Dendritic cell treated with granulocyte-macrophage colony-stimulating factor and Interleukin-4, amounts not matched to agents 40 ng/mL and 50 ng/mL, for 4 days (primary cell): ENCODE measurements at regions not wholly inside any gene's neighbourhood (a gene's known extent, or its start where the extent isn't known, plus 50 kb on each side); places are given as distances from the start of the nearest gene placed in this dataset.

ENCODE experiments used
- H3K27ac Mint-ChIP-seq: one replicate; pipeline ENCODE4 v1.8.0; 2022; ENCODE audit warnings: mild to moderate bottlenecking, mixed read lengths
- H3K27me3 Mint-ChIP-seq: one replicate; pipeline ENCODE4 v1.8.0; 2022; ENCODE audit warnings: mild to moderate bottlenecking, mixed read lengths
- H3K36me3 Mint-ChIP-seq: one replicate; pipeline ENCODE4 v1.8.0; 2022; ENCODE audit warnings: low read depth, mixed read lengths
- H3K4me1 Mint-ChIP-seq: one replicate; pipeline ENCODE4 v1.8.0; 2022; ENCODE audit warnings: low read depth, mixed read lengths
- H3K4me3 Mint-ChIP-seq: one replicate; pipeline ENCODE4 v1.8.0; 2022; ENCODE audit warnings: mild to moderate bottlenecking, moderate library complexity, mixed read lengths
- H3K9me3 Mint-ChIP-seq: one replicate; pipeline ENCODE4 v1.8.0; 2022; ENCODE audit warnings: mixed read lengths
- intact Hi-C: fragments of 100-400 bp; cut with micrococcal nuclease; formaldehyde crosslinking; loops from one replicate; pipeline ENCODE4 v1.15.0; 2022

DNA sequence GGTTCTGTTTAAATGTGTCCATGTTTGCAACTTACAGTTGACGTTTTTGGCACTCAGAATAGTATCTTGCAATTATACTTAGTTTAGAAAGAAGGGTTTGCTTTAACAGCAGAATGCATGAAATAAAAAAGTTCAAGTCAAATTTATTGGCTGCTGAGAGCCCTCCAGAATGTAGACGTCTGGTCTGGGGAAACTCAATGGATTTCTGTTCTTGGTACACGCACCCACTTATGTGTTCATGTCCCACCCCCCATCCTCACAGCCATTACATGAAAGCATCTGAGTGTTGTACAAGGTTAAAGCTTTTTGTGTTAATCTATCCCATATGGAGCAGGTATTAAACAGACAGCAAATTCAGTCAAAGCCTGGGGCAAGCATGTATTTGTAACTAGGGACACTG, 219.5 kb downstream of the SOX11 start:
- Mint-ChIP-seq H3K4me1 (no peaks in the 10 kb centered on the region), H3K27ac (no peak overlapping the region), H3K9me3 (peaks cover 2% of the 10 kb centered on the region), H3K4me3 (no peak overlapping the region), H3K27me3 (no peaks in the 10 kb centered on the region), H3K36me3 (no peaks in the 10 kb centered on the region)
- intact Hi-C loops, result no loop called here

DNA sequence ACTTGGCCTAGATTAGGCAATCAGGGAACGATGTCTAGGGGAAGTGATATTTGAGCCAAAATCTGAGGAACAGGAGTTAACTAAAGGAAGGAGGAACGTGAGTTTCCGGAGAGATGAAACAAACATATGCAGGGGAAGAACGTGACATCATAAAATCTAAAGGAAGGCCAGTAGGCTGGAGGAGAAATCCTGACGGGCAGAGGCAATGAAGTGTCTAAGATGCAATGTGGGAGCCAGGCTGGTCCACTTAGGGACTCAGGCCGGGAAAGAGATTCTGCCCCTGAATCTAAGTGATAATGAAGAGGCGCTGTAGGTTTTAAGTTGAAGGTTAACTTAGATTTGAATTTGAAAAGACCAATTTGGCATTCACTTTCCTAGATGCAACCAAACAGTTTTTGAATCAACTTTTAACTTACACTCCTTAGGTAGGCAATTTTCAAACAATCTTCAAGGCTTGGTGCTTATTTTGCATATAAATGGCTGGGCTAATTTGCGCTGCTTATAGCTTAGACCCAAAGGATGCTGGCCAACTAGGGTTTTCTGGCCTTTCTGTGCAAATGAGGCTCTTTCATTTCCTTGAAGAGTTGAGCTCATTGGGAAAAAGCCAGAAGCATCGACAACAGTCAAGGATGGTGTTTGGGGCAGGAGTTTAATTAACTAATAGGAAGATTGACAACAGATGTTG, 221.7 kb downstream of the SOX11 start:
- Mint-ChIP-seq H3K4me1 (no peaks in the 10 kb centered on the region), H3K9me3 (no peaks in the 10 kb centered on the region), H3K27me3 (no peaks in the 10 kb centered on the region), H3K4me3 (no peak overlapping the region), H3K27ac (no peak overlapping the region), H3K36me3 (no peaks in the 10 kb centered on the region)
- intact Hi-C loops, result no loop called here

DNA sequence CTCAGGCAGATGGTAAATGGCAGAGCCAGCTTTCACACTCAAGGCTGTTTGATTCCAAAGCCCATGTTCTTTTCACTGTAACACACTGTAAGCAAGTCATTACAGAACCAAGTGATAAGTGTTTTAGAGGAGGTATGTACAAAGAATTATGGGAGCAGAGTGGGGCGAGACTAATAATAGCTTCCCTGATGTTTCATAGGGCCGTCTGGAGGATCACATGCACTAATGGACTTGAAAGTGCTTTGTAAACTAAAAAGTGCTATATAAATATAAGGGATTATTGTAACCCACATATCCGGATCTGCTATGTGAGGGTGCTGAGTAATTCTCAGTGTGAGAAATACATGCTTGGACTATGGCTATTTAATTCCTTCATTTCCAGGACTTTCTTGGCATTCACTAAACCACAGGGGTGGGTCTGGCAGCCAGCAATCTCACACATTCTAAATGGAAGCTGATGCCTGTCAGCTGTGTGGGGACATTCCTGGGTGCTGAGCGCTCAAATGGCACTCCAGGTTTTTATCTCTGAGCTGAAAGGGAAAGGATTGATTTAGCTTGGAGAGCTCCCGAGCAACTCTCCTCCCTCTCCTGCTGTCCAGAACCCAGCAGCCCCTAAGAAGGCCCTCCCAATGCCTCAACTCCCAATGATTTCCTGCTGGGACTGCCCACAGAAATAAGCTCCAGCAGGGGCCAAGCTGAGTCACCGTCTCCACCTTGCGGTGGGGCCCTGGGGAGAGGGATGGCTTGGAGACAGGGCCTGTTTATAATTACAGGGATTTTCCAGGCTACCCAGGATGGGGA, 222.8 kb downstream of the SOX11 start:
- Mint-ChIP-seq H3K27me3 (no peaks in the 10 kb centered on the region), H3K36me3 (no peaks in the 10 kb centered on the region), H3K9me3 (no peaks in the 10 kb centered on the region), H3K27ac (no peak overlapping the region), H3K4me1 (no peaks in the 10 kb centered on the region), H3K4me3 (no peak overlapping the region)
- intact Hi-C loops, result no loop called here

DNA sequence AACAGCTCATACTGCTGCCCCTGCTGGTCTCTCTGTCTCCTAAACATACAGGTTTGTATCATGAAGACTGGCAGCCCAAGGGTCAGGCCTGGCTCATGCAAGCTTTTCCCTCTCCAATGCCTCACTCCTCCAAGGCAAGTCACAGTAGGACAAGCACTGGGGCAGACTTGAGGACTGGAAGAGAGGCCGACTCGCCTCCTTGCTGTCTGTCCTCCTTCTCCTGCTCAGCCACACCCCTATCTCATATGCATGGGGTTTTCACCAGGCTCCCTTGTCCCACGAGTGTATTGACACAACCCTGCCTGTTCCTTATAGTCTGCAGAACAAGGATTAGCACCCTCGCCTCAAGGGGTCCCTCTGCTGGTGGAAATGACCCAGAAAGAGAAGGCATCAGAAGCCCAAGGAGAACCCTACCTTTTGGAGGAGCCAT, 223.7 kb downstream of the SOX11 start:
- Mint-ChIP-seq H3K9me3 (no peaks in the 10 kb centered on the region), H3K27ac (no peak overlapping the region), H3K4me1 (no peaks in the 10 kb centered on the region), H3K4me3 (no peak overlapping the region), H3K27me3 (no peaks in the 10 kb centered on the region), H3K36me3 (no peaks in the 10 kb centered on the region)
- intact Hi-C loops, result no loop called here

DNA sequence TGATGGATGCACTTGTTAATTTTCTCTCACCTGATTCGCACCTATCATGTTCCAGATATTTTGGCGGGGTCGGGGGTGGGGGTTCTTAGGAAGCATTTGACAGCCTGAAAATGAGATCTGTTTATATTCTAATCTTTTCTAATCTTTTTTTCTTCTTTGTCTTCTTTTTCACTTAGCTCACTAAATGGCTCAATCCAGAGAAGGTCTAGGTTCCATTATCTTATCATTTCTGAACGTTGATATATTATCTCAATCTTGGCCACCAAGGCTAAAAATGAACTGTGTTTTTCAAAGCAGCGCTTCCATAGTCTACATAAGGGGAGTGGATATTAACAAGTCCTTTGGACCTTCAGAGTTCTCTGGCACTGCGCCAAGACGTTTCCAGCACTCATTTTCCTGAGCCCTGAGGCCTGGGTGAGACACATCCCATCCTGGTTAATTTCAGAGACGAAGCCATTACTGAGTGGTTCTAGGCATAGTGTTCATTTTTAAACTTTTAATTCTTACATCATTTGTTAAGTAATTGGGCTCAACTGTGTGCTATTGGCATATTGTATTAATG, 229.0 kb downstream of the SOX11 start:
- intact Hi-C loops, result no loop called here
- no peaks in the 10 kb centered on the region for H3K4me1 Mint-ChIP-seq
- no peak overlapping the region for H3K4me3 Mint-ChIP-seq
- no peaks in the 10 kb centered on the region for H3K36me3 Mint-ChIP-seq
- no peak overlapping the region for H3K27ac Mint-ChIP-seq
- H3K27me3 Mint-ChIP-seq, result no peaks in the 10 kb centered on the region
- H3K9me3 Mint-ChIP-seq, result peaks cover 25% of the 10 kb centered on the region

DNA sequence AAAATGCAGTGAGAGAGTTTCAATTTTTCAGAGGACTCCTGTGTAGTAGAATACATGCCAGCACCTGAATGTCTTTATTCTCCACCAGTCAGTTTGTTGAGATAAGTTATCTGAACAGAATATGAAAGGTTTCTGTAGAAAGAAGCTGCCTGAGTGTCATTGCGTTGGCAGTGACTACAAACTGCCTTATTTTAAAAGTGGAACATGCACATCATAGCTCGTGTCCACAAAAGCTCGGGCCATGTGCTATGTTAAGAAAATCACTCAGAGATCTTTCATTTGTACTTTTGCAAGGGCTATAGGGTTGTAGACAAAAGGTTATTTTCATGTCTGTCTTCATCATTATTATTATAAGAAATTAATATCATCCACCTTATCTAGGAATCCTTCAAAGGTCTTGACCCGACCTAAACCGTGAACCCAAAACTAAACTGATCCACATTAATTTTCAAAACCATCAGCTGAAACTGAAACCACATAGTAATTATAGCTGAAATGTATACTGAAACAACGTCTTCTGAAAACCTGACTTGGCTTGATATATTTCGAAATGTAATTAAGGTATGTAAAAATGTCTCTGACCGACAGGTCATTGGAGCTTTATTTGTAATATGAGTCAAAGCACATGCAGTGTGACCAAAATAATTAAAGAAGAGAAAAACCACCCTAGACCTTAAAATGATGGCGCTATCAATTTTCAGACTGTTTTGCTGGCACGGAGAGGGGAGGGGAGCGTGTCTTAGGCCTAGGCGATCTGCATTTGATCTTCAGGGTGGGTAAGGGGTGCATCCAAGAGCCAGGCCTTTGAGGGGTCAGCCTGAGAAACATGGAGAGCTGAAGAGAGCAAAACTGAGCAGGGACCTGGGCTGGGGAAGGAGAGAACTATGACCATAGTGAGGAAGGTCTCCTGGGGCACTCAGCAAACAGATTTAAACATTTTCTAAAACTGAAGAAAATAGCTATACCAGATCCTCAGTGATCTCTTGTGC, 232.1 kb downstream of the SOX11 start:
- no peak overlapping the region for H3K4me3 Mint-ChIP-seq
- H3K27ac Mint-ChIP-seq, result no peak overlapping the region
- no peaks in the 10 kb centered on the region for H3K27me3 Mint-ChIP-seq
- H3K36me3 Mint-ChIP-seq, result no peaks in the 10 kb centered on the region
- intact Hi-C loops, result no loop called here
- peaks cover 33% of the 10 kb centered on the region for H3K9me3 Mint-ChIP-seq
- H3K4me1 Mint-ChIP-seq, result no peaks in the 10 kb centered on the region

DNA sequence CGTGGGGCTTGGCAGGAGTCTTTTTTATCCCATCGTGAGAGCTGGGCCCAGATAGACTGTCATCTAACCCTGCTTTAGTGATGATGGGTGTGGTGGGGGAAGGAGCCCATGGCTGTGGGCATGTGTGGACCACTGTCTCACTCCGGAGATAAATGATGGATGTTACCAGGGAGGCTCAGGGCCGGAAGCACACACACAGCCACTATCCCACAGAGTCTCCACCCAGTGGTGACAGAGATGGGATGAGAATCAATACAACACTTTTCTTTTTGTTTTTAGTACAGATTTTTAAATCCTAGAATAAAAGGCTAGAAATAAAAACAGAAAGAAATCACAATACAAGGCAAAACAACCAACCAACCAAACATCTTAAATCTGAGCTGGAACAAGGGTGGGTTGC, 233.4 kb downstream of the SOX11 start:
- Mint-ChIP-seq H3K4me3 (no peak overlapping the region), H3K4me1 (no peaks in the 10 kb centered on the region)

DNA sequence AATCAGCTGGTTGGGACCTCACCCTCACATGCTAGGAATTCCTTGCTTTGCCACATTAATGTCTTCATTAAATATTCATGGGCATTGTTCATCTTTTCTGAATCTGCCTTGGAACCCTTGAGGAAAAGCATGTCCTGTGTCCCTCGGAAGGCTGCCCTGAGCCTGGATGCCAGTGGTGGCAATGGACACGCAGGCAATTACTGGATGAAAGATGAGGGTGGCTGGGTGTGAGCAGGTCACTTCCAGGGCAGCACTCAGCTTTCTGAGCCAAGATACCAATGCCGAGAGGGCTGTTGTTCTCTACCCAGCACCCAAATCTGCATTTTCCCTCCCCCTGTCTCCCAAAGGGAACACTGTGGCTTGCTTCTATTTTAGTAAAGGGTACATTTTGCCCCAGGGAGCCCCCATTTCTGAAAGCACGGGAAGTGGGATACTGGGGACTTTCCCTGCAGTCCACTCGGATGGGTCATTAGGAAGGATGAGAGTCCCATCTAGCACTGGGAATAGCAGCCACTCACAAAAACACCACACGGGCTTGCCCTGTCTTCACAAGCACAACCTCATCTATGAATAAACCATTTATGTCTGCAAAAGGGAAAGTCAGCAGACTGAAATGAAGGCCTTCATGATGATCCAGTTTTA, 234.8 kb downstream of the SOX11 start:
- Mint-ChIP-seq H3K9me3 (peaks cover 41% of the 10 kb centered on the region), H3K27ac (no peak overlapping the region), H3K27me3 (no peaks in the 10 kb centered on the region), H3K4me3 (no peak overlapping the region), H3K36me3 (no peaks in the 10 kb centered on the region), H3K4me1 (no peaks in the 10 kb centered on the region)
- intact Hi-C loops, result no loop called here

More for the DNA sequence above, 233.4 kb downstream of the SOX11 start:
- Mint-ChIP-seq H3K27me3 (no peaks in the 10 kb centered on the region), H3K9me3 (peaks cover 41% of the 10 kb centered on the region), H3K27ac (no peak overlapping the region), H3K36me3 (no peaks in the 10 kb centered on the region)
- intact Hi-C loops, result no loop called here

DNA sequence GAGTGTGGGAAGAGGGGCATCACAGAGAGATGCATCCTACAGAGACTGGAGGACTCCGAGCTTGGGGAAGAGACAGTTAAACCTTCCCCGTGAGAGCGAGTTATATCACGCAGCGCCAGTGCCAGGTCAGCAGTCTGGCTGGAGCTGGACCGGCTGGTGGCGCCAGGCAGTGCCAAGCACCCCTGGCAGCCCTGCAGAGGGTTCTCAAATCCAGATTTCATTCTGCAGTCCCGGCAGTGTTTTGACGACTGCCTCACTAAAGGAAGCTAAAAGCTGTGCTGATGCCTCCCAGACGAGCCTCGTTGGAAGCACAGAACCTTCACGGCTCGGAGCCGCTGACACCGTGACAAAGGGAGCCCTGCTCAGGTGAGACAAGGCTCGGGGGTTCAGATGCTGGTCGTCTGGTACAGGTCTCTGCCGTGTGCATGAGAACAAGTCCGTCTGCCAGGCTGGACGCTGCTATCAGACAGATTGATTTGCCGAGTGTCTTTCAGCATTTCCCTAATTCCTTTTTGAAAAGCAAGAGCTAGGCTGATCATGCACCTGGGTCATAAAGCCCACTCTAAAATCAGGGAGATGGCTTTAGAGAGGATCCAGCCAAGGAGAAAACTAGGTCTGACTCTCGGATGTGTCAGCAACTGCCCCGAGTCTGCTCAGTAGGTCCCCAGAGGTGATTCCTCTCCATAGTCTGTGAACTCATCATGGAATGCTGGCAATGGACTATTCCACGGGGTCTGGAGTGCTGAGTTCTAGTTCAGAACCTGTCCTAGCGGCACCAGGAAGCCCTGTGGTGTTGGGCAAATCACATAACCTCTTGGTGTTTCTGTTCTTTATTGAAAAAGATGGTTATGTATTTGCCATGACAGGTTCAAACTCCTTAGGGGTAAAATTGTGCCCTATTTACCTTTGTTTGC, 240.6 kb downstream of the SOX11 start:
- no peaks in the 10 kb centered on the region for H3K27me3 Mint-ChIP-seq
- H3K4me1 Mint-ChIP-seq, result no peaks in the 10 kb centered on the region
- intact Hi-C loops, result no loop called here
- no peaks in the 10 kb centered on the region for H3K36me3 Mint-ChIP-seq
- H3K9me3 Mint-ChIP-seq, result peaks cover 40% of the 10 kb centered on the region
- no peak overlapping the region for H3K4me3 Mint-ChIP-seq
- H3K27ac Mint-ChIP-seq, result no peak overlapping the region

DNA sequence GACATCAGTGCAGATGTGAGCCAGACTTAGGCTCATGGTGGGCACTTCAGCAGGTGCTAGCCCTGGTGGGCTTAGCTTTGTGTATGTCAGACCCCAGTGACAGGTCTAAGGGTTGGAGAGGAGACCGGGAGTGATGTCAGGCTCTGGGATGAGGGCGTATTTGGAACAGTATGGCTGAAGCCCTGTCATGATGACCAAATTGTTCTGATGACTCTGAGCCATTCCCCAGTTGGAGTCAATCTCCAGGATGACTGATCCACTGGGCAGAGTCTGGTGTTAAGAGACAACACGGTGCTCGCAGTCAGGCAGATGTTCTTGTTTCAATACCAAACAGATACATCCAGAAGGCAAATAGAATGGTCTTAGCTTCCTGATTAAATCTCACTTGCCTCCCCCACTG, 241.5 kb downstream of the SOX11 start:
- H3K27ac Mint-ChIP-seq, result no peak overlapping the region
- H3K4me3 Mint-ChIP-seq, result no peak overlapping the region
- H3K4me1 Mint-ChIP-seq, result no peaks in the 10 kb centered on the region
- intact Hi-C loops, result no loop called here
- no peaks in the 10 kb centered on the region for H3K36me3 Mint-ChIP-seq
- peaks cover 33% of the 10 kb centered on the region for H3K9me3 Mint-ChIP-seq
- no peaks in the 10 kb centered on the region for H3K27me3 Mint-ChIP-seq

DNA sequence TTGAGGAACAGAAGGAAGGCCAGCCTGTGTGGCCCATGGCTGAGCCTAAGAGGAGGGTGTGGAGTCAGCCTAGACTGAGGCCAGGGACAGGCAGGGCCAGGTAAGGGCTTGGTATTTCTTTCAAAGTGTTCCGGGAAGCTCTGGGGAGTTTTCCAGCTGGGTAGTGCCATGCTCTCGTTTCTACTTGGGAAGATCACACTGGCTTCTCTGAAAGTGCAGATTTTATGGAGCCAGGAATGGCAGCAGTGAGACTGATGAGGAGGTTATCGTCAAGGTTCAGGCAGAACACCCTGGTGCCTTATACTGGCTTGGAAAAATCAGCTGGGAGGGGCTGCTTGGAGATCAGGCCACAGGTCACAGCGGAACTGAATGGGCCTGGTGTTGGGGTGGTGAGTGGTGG, 245.1 kb downstream of the SOX11 start:
- Mint-ChIP-seq H3K4me3 (no peak overlapping the region), H3K27me3 (no peaks in the 10 kb centered on the region)
- intact Hi-C loops, result no loop called here

DNA sequence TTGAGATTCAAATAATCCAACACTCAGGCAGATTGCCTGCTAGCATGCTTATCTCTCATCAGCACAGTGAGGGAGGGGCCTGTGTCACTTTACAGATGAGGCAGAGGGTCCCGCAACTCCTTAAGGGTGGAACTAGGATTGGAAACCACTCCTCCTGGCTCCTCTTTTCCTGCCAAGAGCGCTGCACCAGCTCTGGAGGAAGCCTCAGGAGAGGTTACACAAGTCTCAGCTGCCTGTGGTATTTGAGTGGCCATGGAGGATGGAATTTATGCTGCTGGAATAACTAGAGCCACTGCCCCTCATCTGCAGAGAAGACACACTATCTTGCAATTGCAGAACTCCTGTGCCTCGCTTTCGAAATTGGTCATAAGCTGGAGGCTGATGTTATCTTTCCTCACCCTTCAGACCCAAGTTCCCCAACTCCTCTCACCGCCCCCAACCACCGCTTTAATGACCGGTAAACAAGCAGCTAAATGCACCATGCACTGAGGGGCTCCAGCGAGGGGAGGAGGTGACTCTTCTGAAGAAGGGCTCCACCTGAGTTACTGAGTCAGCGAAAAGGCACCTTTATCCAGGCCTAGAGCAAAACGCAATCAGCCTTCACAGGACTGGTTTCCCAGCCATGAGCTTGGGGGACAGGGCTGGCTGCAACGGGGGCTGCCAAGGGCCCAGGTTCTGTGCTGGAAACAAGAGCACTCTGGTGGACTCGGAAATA, 245.8 kb downstream of the SOX11 start:
- Mint-ChIP-seq H3K27me3 (no peaks in the 10 kb centered on the region), H3K4me1 (no peaks in the 10 kb centered on the region), H3K4me3 (no peak overlapping the region), H3K9me3 (peaks cover 25% of the 10 kb centered on the region), H3K36me3 (no peaks in the 10 kb centered on the region), H3K27ac (no peak overlapping the region)
- intact Hi-C loops, result no loop called here

More for the DNA sequence above, 245.1 kb downstream of the SOX11 start:
- no peak overlapping the region for H3K27ac Mint-ChIP-seq
- H3K9me3 Mint-ChIP-seq, result peaks cover 25% of the 10 kb centered on the region
- no peaks in the 10 kb centered on the region for H3K4me1 Mint-ChIP-seq
- no peaks in the 10 kb centered on the region for H3K36me3 Mint-ChIP-seq
